SU-DHL-6 (cell line): ENCODE measurements at regions not wholly inside any gene's neighbourhood (a gene's known extent, or its start where the extent isn't known, plus 50 kb on each side); places are given as distances from the start of the nearest gene placed in this dataset.

Source experiments
- CTCF ChIP-seq: fragments of 200-600 bp; sonication (generic); IDR thresholded peaks from one replicate; pipeline ENCODE4 v1.5.1; 2017; ENCODE audit warnings: antibody characterized with exemption, mild to moderate bottlenecking, low read length, moderate library complexity; ENCODE audit not compliant: insufficient read depth, poor library complexity, severe bottlenecking
- EZH2phosphoT487 ChIP-seq: fragments of 200-600 bp; sonication (generic), shearing (Covaris generic); conservative IDR thresholded peaks from 2 replicates; pipeline ENCODE4 v1.6.1; 2018; ENCODE audit warnings: mild to moderate bottlenecking, antibody characterized with exemption, low read length, moderate library complexity, mixed read lengths

GRCh38 chr3:76495216-76495615 is 544.7 kb upstream of the ROBO2 start:
- TF ChIP-seq CTCF, result no peak
- TF ChIP-seq EZH2phosphoT487, result no peak
